HPDE6-E6E7 (cell line): ENCODE measurements at regions not wholly inside any gene's neighbourhood (a gene's known extent, or its start where the extent isn't known, plus 50 kb on each side); places are given as distances from the start of the nearest gene placed in this dataset.

ENCODE experiments used
- DNase-seq: peaks from one replicate; pipeline ENCODE4 v3.0.0; 2011; ENCODE audit warnings: missing footprints; ENCODE audit errors: extremely low spot score

GRCh38 chr4:106677213-106677612 is 308.6 kb upstream of the GIMD1 start:
- DNase-seq: no peak

- no peak for DNase-seq
Observed at GRCh38 chr4:106676173-106676921, 307.8 kb upstream of the GIMD1 start.

- DNase-seq: no peak
Observed at GRCh38 chr4:106671716-106672115, 303.1 kb upstream of the GIMD1 start.

DNA sequence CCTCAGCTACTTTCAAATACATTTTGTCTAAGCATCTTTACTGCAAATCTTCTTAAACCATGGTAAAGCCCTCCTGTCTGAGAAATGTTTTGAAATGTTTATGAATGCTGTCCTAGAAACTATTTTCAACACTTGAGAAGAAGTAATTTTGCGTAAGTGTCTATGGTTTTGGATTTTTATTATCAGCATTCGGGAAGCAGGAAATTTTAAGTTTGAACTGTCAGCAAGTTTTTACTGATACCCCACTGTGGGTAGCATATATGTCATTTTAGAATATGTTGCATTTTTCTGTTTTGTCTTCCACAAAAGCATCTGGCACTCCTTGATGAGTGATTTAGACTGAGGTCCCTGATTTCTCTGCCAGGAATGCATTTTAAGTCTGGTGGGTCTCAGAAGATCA is 302.4 kb upstream of the GIMD1 start:
- no peak for DNase-seq

DNA sequence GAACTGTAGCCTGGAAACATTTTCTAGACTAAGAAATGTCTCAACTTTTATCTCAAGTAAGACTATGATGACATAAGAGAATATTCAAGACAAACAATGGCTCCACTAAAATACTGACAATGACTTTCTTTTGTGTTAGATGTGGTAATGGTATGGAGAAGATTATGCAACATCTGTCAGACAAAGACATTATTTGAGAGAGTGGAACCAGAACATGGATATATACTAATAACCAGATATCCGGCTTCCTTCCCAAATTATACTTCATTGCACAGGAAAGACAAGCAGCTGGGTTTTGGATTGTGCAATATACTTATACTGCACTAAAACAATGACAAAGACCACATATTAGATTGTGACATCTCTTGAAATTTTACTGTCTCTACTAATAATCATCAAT is 290.8 kb upstream of the GIMD1 start:
- no peak for DNase-seq

GRCh38 chr4:106652095-106652494 is 283.5 kb upstream of the GIMD1 start:
- no peak for DNase-seq

DNA sequence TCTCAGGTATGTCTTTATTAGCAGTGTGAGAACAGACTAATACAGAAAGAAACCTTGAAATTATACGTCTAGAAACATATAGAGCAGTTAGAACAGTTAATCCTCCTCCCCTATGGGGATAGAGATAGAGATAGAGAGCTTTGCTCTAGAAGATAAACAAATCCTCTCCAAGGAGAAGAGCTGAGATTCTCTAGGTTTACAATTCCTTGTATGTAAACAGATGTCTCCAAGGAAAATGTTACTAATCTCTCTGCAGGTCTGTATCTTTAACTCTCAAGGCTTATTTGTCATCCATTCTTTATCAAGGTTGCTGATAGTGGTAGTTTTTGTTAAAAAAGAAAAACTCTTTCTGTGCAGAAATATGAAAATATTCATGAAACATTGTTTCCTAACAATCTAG is 282.1 kb upstream of the GIMD1 start:
- no peak for DNase-seq

DNA sequence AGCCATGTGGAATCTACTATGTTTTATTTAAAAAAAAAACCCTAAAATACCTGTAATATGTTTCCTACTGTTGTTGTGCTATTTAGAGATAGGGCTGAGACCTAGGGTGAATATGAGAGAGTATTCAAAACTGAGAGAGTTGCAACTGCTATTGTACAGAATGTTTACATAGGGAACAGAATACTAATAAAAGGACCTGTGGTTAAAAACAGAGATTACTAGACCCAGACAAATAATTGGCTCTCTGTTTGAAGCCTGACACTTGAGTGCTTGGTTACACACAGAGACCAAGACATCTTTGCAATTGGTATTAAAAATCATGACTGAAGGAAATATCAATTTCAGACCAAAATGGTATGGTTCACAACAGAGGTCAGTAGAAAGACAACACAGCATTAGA is 278.9 kb upstream of the GIMD1 start:
- no peak for DNase-seq

DNA sequence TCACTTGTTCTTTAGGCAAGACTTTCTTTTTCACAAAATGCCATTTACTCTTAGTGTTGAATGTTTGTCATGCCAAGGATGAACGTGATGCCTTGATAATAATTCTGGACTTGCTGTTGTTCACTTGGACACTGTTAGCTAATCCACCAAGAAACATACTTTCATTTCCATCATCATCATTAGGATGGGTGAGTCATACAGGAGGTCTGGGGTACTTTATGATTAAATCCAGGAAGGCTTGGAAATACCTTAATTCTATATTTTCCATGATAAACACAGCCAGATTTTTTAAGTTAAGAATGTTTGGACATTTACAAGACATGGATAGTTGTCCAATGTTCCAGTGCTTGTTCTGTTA is 260.7 kb upstream of the GIMD1 start:
- no peak for DNase-seq

- no peak for DNase-seq
Observed at GRCh38 chr4:106628586-106629267, 260.1 kb upstream of the GIMD1 start.

DNA sequence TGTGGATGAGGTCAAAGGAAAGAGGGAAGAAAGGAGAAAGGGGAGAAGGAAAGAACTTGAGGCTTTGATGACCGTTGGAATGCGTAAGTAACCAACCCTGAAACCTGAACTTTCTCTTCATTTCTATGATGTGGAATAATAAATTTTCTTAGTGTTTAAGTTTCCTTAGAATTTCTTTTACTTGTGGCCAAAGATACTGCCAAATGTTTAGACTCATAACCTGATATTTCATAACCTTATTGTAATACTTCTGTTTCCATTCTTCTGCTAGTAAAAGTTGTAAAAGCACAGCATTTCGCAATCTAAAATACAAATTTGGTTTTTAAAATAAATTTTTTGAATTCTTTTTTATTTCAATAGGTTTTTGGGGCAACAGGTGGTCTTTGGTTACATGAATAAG is 258.5 kb upstream of the GIMD1 start:
- no peak for DNase-seq

GRCh38 chr4:106624671-106625070 is 256.1 kb upstream of the GIMD1 start:
- no peak for DNase-seq

DNA sequence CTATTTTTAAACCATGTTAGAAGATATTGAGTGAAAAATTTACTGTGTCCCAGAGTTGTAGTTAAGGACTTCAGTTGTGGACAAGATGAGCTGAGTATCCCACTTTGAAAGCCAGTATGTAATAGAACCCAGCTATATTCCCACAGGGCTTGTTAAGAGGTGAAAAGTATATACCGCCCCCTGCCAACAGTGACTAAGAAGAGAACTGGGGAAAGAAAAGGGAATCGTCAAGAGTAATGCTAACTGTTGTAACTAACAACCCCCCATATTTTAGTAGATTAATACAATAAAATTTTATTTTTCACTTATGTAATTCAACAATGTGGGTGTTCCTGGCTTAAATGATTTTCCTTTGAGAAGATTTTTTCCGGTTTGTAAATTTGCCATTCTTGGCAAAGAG is 250.4 kb upstream of the GIMD1 start:
- no peak for DNase-seq

DNA sequence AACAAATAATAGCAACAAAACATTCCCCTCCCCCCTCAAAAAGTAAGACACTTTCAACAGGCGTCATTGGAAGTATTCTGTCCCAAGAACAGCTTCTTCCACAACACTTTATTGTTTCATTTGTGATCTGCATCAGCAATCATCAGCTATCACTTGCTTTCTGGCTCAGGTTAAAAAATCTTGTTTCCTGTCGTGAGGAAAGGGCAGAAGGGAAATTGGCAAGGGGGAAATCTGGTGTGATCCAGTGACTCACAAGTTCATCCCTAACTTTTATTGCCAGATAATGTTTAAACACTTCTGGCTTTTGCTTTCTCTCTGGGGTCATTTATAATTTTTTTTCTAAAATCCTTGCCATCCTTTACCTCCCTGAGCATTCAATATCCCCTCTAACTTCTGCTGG is 247.4 kb upstream of the GIMD1 start:
- no peak for DNase-seq

GRCh38 chr4:106615410-106615945 is 246.9 kb upstream of the GIMD1 start:
- DNase-seq: no peak

DNA sequence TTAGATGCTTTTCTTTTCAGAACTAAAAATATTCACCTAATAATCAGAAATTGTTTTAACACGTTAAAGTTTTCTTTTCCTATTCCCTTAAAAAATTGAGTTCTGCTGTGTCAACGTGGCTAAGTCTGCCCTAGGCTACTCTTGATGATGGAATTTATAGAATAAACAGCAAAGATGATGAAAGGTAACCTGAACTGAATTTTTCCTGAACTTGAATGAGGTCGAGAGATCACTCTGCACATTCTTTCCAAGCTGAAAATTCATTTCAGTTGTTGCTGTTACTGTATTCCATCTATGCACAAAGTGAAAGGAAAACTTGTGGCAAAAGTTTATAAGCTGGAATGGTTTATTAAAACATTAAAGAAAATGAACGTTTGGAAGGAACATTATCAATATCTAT is 245.9 kb upstream of the GIMD1 start:
- no peak for DNase-seq

DNA sequence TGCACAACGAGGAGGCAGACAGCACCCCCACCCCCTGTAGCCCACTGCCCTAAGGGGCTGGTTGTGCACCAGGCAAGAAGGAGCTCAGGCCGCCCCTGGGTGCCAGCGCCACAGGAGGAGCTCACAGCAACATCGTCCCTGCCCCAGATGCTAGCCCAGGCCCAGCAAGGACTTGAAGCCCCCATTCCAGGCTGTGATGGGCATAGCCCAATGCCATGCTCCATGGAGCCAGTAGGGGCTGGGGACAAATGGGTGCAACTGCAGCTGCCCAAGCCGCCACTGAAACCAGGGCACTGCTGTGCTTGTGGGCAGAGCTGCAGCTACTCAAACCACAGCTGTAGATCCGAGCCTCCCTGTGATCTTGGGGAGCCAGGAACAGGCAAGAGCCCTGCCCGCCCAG is 241.3 kb upstream of the GIMD1 start:
- DNase-seq: no peak

DNA sequence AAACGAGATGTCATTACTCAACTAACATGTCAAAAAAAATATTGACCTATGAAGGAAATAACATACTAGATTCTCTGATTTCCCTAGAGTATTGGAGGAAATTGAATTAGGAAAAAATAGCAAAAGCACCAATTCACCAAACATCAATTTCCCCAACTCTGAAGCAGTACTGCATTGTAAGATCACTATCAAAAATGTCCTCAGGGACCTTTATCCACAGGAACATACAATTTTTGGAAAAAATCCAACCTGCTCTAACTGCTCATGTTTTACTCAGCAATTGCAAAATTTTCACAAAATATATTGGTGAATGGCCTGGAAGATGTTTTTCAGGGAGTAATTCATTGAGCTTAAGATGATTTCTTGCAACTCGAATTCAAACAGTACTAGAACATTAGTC is 239.0 kb upstream of the GIMD1 start:
- no peak for DNase-seq

GRCh38 chr4:106604319-106605051 is 235.9 kb upstream of the GIMD1 start:
- DNase-seq: no peak

- no peak for DNase-seq
Observed at GRCh38 chr4:106603471-106603870, 234.9 kb upstream of the GIMD1 start.

- no peak for DNase-seq
Observed at GRCh38 chr4:106602711-106603110, 234.1 kb upstream of the GIMD1 start.

DNA sequence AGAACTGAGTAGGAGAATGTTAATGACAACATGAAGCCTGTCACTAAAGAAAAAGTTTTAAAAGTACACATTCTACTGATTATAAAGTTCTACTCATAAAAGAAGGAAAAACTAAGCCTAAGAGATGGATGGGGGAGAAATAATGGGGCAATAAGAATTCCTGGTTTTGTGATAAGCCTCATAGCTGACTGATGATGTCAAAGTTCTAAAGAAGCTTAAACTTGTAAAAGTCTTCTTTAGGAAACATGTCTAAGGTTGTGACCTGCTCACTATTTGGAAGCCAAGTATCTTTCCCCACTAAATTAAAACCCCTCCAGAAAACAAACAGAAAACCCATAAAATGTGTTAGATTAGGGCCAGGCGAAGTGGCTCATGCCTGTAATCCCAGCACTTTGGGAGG is 232.9 kb upstream of the GIMD1 start:
- no peak for DNase-seq

DNA sequence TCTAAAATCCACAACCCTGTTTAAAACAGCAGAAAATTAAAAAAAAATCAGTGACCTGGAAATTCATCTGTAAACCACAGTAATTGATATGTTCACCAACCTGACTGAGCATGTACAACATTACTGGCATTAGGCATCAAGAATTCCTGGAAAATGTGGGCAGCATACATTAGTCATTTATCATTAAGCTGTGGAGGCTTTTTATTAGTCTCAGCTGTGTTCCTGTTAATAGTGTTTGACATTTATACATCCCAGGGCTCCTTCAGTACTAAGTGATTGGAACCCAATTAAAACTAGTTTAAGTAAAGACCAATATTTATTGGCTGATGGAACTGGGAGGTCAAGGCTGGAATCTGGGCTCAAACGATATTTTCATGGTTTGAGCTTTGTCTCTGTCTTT is 227.3 kb upstream of the GIMD1 start:
- no peak for DNase-seq
